ENCODE measurements at regions not wholly inside any gene's neighbourhood (a gene's known extent, or its start where the extent isn't known, plus 50 kb on each side); places are given as distances from the start of the nearest gene placed in this dataset.

GRCh38 chrX:127190381-127190780 is 370.9 kb downstream of the PRR32 start:
- DNase-seq (ENCODE audit: low read depth in 1 of 2, low spot score in 2 of 2) (no peak), FAIRE-seq (no peak)
- H3K18ac ChIP-seq (ENCODE audit: extremely low read depth, low read length), result no peak overlapping the region
- ChIA-PET CTCF (ENCODE audit: partially characterized antibody) (interaction anchor here (0.6 kb wide), 1 partner anchor 870 kb away, joined by 3 read pairs; no protein-coding TSS in a partner anchor), POLR2A (ENCODE audit: partially characterized antibody) (no interaction called here)
- no peaks in the 10 kb centered on the region for H3K23me2 ChIP-seq (ENCODE audit: low read depth, low read length)
- H2AK5ac ChIP-seq (ENCODE audit: low read depth, low read length), result no peak overlapping the region
- no peaks in the 10 kb centered on the region for H3K79me1 ChIP-seq (ENCODE audit: low read depth, low read length)
- H3K9ac ChIP-seq (replicated peaks in 1 of 4; ENCODE audit: extremely low read depth in 1 of 4, low read depth in 3 of 4, low read length in 3 of 4), result no peak overlapping the region
- no peak overlapping the region for H2BK20ac ChIP-seq (ENCODE audit: low read length)
- no peaks in the 10 kb centered on the region for H3K79me2 ChIP-seq (ENCODE audit: control insufficient read depth in 1 of 2, insufficient read depth in 2 of 2, low read length in 2 of 2)
- H3K9me3 ChIP-seq (ENCODE audit: insufficient read depth in 2 of 2, low read depth in 1 of 2, low read length in 1 of 2), result no peaks in the 10 kb centered on the region
- H2AFZ ChIP-seq (ENCODE audit: low read length), result no peak overlapping the region
- H4K91ac ChIP-seq (replicated peaks; ENCODE audit: insufficient read length, low read length), result no peak overlapping the region
- H2BK12ac ChIP-seq (ENCODE audit: low read depth, low read length), result no peak overlapping the region
- no peak overlapping the region for H3K56ac ChIP-seq (replicated peaks; ENCODE audit: insufficient read length, low read depth, low read length)
- 90% methylated on average over 3 of the region's 3 CpGs; no CpG with 5 or more reads in 1 of the 2 experiments for WGBS, 2 experiments (ENCODE audit: extremely low coverage in 1 of 2, insufficient coverage in 1 of 2, insufficient read length in 1 of 2, insufficient replicate concordance in 2 of 2, low coverage in 1 of 2, low lambda C conversion rate in 2 of 2, missing lambda C conversion rate in 1 of 2)
- no peaks in the 10 kb centered on the region for H3K36me3 ChIP-seq (ENCODE audit: control insufficient read depth in 2 of 4, insufficient read depth in 4 of 4, low read length in 3 of 4)
- no peaks in the 10 kb centered on the region for H4K20me1 ChIP-seq (replicated peaks in 1 of 2; ENCODE audit: control insufficient read depth in 1 of 2, insufficient read depth in 2 of 2, low read length in 2 of 2)
- no peak overlapping the region for H3K4me3 ChIP-seq (ENCODE audit: extremely low read depth in 1 of 4, insufficient read depth in 2 of 4, low read depth in 3 of 4, low read length in 4 of 4)
- H3K14ac ChIP-seq (ENCODE audit: insufficient read length), result no peak overlapping the region
- no peak overlapping the region for H2BK5ac ChIP-seq (ENCODE audit: low read depth, low read length)
- H4K5ac ChIP-seq (ENCODE audit: insufficient read length, low read depth, low read length), result no peak overlapping the region
- no peak overlapping the region for H3K23ac ChIP-seq (ENCODE audit: insufficient read length)
- no peak overlapping the region for H3K27ac ChIP-seq (ENCODE audit: low read depth, low read length)
- H2BK120ac ChIP-seq (replicated peaks; ENCODE audit: low read depth, low read length), result no peak overlapping the region
- H3K4ac ChIP-seq (replicated peaks; ENCODE audit: insufficient read length, low read depth, low read length), result no peak overlapping the region
- H3K27me3 ChIP-seq (replicated peaks in 1 of 4; ENCODE audit: control insufficient read depth in 3 of 4, extremely low read depth in 1 of 4, insufficient read depth in 3 of 4, low read length in 3 of 4), result no peaks in the 10 kb centered on the region
- no peak overlapping the region for H2BK15ac ChIP-seq (ENCODE audit: low read length)
- no peaks in the 10 kb centered on the region for H3K4me1 ChIP-seq (replicated peaks in 1 of 4; ENCODE audit: control insufficient read depth in 3 of 4, insufficient read depth in 4 of 4, low read length in 3 of 4)
- H4K8ac ChIP-seq (ENCODE audit: extremely low read depth, insufficient read depth, low read length), result no peak overlapping the region
- no peak overlapping the region for H3K4me2 ChIP-seq (ENCODE audit: insufficient read depth in 1 of 2, low read depth in 2 of 2, low read length in 2 of 2)
- no peak for TF ChIP-seq ATF2 (IDR thresholded peaks at IDR 0.05; ENCODE audit: low read length)
- no peak for TF ChIP-seq TAF1 (IDR thresholded peaks at IDR 0.05; ENCODE audit: low read depth, low read length)
- TF ChIP-seq KDM4A (IDR thresholded peaks at IDR 0.05; ENCODE audit: low read depth, low read length, severe bottlenecking), result no peak
- no peak for TF ChIP-seq POLR2A (IDR thresholded peaks at IDR 0.05; ENCODE audit: control extremely low read depth in 1 of 2, low read depth in 2 of 2, low read length in 2 of 2)
- no peak for TF ChIP-seq KDM5A (IDR thresholded peaks at IDR 0.05; ENCODE audit: low read length)
- TF ChIP-seq YY1 (IDR thresholded peaks at IDR 0.05; ENCODE audit: low read depth, low read length), result no peak
- no peak for TF ChIP-seq GABPA (IDR thresholded peaks at IDR 0.05; ENCODE audit: borderline replicate concordance, insufficient read depth, low read length)
- TF ChIP-seq RNF2 (IDR thresholded peaks at IDR 0.05; ENCODE audit: borderline replicate concordance, low read depth, low read length, missing control alignments, poor library complexity, severe bottlenecking), result no peak
- TF ChIP-seq SIN3A (conservative IDR thresholded peaks at IDR 0.05 in 1 of 2, IDR thresholded peaks at IDR 0.05 in 1 of 2; ENCODE audit: low read depth in 1 of 2, low read length in 2 of 2), result no peak
- no peak for TF ChIP-seq CREB1 (IDR thresholded peaks at IDR 0.05)
- no peak for TF ChIP-seq RAD21 (IDR thresholded peaks at IDR 0.05 in 1 of 2, conservative IDR thresholded peaks at IDR 0.05 in 1 of 2; ENCODE audit: low read depth in 2 of 2, low read length in 2 of 2)
- TF ChIP-seq SP4 (IDR thresholded peaks at IDR 0.05; ENCODE audit: low read length), result no peak
- no peak for TF ChIP-seq CTBP2 (IDR thresholded peaks at IDR 0.05; ENCODE audit: borderline replicate concordance, insufficient read depth, insufficient read length, low read length)

Data from H1 (cell line).